ENCODE measurements at regions not wholly inside any gene's neighbourhood (a gene's known extent, or its start where the extent isn't known, plus 50 kb on each side); places are given as distances from the start of the nearest gene placed in this dataset.

DNA sequence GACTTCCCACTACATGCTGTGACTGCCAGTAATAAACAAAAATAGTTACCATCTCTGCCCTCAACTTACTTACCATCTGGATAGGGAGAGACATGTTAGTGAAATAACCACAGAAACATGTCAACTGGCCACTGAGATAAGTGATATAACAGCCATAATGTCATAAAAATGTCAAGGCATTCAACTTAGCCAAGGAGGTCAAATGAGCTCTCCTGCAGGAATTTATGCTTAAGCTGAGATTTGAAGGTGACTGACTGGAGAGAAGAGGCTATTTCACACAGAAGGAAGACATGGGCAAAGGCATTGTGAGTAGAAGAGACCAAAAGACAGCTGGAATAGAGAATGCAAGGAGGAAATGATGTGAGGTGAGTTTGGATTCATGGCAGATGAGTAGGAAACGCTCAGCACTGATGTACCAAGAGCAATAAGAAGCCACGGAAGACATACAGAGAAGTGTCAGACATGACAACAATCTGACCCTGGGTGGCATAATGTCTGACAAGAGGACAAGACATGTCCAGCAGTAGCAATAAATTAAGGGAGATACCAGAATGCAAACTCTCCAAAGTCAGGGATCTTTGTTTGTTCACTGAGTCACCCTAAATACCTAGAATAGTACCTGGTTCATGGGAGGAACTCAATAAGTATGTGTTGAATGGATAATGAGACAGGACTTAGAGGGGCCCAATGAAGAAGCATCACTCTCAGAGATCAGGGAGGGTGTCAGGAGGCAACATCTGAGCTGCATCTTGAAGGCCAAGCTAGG lies 318.8 kb downstream of the ACTL7B start:
- Histone ChIP-seq H3K4me2 (ENCODE audit: insufficient read depth, low read length) (no peak overlapping the region), H3K36me3 (ENCODE audit: control insufficient read depth in 2 of 2, extremely low read depth in 1 of 2, insufficient read depth in 2 of 2, low read length in 2 of 2) (no peaks in the 10 kb centered on the region), H3K79me2 (ENCODE audit: control insufficient read depth, insufficient read depth, low read length) (no peaks in the 10 kb centered on the region), H3K27me3 (ENCODE audit: control insufficient read depth in 2 of 2, insufficient read depth in 2 of 2, low read length in 2 of 2) (peaks cover 0 to 2% of the 10 kb centered on the region in 2 experiments), H3K4me3 (replicated peaks in 1 of 3; ENCODE audit: insufficient read depth in 1 of 3, low read depth in 1 of 3, low read length in 3 of 3) (no peak overlapping the region), H3K9me1 (replicated peaks; ENCODE audit: control insufficient read depth, extremely low read depth, insufficient read depth, low read length) (no peaks in the 10 kb centered on the region), H3K9ac (replicated peaks; ENCODE audit: extremely low read depth, insufficient read depth, low read length) (no peak overlapping the region), H3K27ac (ENCODE audit: insufficient read depth, low read depth, low read length) (no peak overlapping the region), H3K4me1 (ENCODE audit: control insufficient read depth, extremely low read depth, insufficient read depth, low read length) (no peaks in the 10 kb centered on the region), H4K20me1 (replicated peaks; ENCODE audit: control insufficient read depth, extremely low read depth, insufficient read depth, low read length) (no peaks in the 10 kb centered on the region), H3K9me3 (replicated peaks; ENCODE audit: control insufficient read depth, insufficient read depth, low read length) (no peaks in the 10 kb centered on the region), H2AFZ (ENCODE audit: low read depth, low read length) (no peak overlapping the region)
- dilution Hi-C loops (cut with MboI; ENCODE audit: extremely low pct_ligation_motif_present, low sequenced_read_pairs), result no loop called here
- POLR2A ChIA-PET, result no interaction called here
- no TSS peak for BruUV-seq (replicated peaks)
- intact Hi-C loops (cut with micrococcal nuclease), result no loop called here
- CTCF ChIA-PET, result interaction anchor here (1.0 to 2.5 kb wide), 3 partner anchors 9 to 1071 kb away, joined by 3 to 15 read pairs (median 5); no protein-coding TSS in a partner anchor
- DNase-seq (ENCODE audit: low read depth, low spot score) (no peak), FAIRE-seq (no peak)
- TF ChIP-seq POLR2A (IDR thresholded peaks at IDR 0.05; ENCODE audit: low read depth, low read length), result no peak
- no peak for TF ChIP-seq GATA2 (IDR thresholded peaks at IDR 0.05; ENCODE audit: insufficient read depth, insufficient read length, low read depth, low read length)
- no peak for TF ChIP-seq JUN (IDR thresholded peaks at IDR 0.05; ENCODE audit: borderline replicate concordance, insufficient read depth, insufficient read length, low read depth)
- no peak for TF ChIP-seq POLR2AphosphoS5 (IDR thresholded peaks at IDR 0.05; ENCODE audit: insufficient read depth, low read depth, low read length)
- TF ChIP-seq CTCF (IDR thresholded peaks at IDR 0.05; ENCODE audit: extremely low read depth in 1 of 2, insufficient read depth in 1 of 2, low read depth in 1 of 2, low read length in 2 of 2), result no peak
- no peak for TF ChIP-seq EZH2 (IDR thresholded peaks at IDR 0.05; ENCODE audit: borderline replicate concordance, low read depth, low read length, severe bottlenecking)
- TF ChIP-seq, protein P1, sequence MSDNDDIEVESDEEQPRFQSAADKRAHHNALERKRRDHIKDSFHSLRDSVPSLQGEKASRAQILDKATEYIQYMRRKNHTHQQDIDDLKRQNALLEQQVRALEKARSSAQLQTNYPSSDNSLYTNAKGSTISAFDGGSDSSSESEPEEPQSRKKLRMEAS (IDR thresholded peaks at IDR 0.05; ENCODE audit: insufficient read depth, insufficient read length), result no peak

Measured in endothelial cell of umbilical vein (primary cell).